IPS DF 19.7 (cell line): ENCODE measurements at regions not wholly inside any gene's neighbourhood (a gene's known extent, or its start where the extent isn't known, plus 50 kb on each side); places are given as distances from the start of the nearest gene placed in this dataset.

Source experiments
- DNase-seq: peaks from one replicate; pipeline ENCODE4 v3.0.0-alpha.2; 2013; ENCODE audit warnings: low read depth, low spot score

DNA sequence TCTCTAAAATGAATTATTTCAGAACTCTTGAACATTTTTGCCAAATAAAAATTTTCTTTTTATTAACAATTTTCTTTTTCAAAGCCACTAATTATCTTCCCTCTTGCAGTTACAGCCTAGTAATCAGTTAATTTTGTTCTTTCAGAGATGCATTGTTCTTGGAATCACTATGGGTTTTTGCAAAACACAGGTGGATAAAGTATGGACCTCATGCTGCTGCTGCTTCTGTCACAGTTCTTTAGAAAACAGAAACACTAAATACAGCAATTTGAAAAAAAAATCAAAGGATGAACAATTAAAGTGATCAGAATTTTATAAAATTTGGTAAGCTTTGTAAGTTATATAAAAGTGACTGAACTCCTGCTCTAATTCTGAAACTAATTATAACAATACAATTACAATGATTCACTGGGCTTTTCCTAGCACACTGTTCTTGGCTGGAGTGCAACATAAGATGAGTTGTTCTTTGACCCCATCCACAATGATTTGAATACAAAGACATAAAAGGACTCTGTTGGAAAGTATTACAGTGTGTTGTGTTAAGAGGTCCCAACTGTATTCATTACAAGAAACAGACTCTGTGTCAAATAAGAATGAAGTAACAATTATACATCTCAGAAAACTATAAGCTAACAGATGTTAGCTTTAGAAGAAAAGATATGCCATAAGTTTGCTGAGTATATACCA is 59.4 kb upstream of the GK2 start:
- no peak for DNase-seq

DNA sequence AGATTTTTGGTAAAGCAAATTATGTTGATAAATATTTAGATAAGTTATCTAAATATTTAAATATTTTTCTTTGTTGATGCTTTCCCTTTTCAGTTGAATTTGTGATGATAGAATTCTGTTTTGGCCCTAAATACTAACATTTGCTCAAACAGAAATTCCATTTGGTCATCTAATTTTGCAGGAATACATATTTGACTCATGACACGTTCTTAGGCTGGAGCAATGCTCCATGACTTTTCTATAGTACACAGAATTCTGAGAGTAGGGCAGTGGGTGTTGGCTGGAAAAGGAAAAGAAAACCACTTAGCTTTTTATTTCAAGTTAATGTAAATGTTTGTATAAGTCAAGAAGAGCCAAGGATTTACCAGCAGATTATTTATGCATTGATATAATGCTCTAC is 58.6 kb upstream of the GK2 start:
- no peak for DNase-seq
